ENCODE measurements at regions not wholly inside any gene's neighbourhood (a gene's known extent, or its start where the extent isn't known, plus 50 kb on each side); places are given as distances from the start of the nearest gene placed in this dataset.

DNA sequence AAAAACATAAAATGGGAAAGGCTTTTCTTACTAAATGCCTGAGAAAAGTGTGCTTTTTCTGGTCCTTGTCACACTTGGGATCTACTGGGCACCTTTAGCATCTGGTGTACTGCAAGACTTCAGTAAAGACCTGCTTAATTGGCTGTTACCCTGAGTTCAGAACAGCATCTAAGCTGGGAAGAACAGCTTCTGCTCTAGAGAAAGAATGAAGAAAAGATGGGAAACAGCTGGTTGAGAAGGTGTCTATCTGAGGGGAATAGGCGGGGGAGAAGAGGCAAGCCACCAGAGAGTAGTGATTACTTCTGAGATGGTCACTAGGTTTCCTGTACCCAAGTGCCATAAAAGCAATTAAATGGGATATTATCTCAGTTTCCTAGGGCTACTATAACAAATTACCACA is 128.2 kb upstream of the SPACA1 start:
- TF ChIP-seq, protein P1, sequence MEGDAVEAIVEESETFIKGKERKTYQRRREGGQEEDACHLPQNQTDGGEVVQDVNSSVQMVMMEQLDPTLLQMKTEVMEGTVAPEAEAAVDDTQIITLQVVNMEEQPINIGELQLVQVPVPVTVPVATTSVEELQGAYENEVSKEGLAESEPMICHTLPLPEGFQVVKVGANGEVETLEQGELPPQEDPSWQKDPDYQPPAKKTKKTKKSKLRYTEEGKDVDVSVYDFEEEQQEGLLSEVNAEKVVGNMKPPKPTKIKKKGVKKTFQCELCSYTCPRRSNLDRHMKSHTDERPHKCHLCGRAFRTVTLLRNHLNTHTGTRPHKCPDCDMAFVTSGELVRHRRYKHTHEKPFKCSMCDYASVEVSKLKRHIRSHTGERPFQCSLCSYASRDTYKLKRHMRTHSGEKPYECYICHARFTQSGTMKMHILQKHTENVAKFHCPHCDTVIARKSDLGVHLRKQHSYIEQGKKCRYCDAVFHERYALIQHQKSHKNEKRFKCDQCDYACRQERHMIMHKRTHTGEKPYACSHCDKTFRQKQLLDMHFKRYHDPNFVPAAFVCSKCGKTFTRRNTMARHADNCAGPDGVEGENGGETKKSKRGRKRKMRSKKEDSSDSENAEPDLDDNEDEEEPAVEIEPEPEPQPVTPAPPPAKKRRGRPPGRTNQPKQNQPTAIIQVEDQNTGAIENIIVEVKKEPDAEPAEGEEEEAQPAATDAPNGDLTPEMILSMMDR (conservative IDR thresholded peaks at IDR 0.05): no peak
- no peak for TF ChIP-seq ZFX (IDR thresholded peaks at IDR 0.05)
- H3K27ac ChIP-seq: no peak overlapping the region

DNA sequence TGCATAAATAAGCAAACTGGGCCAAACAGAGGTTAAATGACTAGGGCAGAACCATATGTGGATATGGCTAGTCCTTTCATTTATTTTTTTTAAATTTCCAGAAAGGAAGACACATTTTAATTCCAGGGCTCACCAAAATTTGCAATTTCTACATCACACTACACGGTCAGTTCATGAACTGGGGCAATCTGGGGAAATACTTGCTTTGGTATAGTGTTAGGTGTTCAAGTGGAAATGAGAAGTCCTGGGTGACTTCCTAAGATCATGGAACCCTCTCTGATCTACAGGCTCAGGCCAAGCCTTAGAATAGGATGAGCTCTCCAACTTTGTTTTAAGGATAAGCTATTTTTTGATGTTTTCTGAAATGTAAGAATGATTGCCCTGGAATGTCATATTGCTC is 128.6 kb upstream of the SPACA1 start:
- no peak overlapping the region for H3K27ac ChIP-seq
- no peak for TF ChIP-seq ZFX (IDR thresholded peaks at IDR 0.05)
- TF ChIP-seq, protein P1 (conservative IDR thresholded peaks at IDR 0.05): no peak

DNA sequence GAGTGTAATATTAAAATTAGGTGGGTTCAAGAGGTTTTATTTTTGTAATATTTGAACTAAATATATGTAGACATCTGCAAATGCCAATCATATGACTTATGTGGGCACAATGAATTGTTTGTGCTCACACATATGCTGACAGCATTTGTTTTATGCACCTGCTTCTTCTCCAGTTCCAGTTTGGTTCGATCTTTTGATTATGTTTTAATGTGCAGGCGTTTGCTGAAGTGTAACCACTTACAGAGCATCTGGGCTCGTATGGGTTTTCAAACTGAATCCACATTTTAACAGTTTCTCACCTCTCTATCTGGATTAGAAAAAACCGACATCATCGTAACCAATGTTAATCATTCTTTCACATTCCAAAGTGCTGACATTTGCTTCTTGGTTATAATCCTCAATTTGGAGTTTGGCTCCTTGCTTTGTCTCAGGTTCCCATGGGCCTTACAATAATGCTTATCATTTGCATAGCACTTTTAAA is 129.1 kb upstream of the SPACA1 start:
- H3K27ac ChIP-seq: no peak overlapping the region
- TF ChIP-seq ZFX (IDR thresholded peaks at IDR 0.05): no peak
- TF ChIP-seq, protein P1 (conservative IDR thresholded peaks at IDR 0.05): no peak

DNA sequence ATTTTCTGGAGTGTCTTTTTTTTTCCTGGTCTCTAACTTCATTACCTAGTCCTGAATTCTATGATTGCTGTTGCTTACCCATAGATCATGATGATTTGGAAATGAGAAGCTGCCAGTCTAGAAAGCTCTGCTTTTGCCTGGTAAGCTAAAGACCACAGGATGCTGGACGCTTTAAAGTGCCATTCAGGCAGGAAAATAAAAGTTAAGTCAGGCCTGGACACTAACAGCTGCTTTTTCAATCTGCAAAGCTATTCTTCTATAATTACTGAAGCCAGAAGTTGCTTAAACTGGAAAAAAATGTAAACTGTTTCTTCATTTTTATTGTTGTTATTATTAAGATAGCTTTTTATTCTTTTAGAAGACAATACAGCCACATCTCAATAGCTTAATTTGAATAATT is 129.8 kb upstream of the SPACA1 start:
- no peak overlapping the region for H3K27ac ChIP-seq
- TF ChIP-seq ZFX (IDR thresholded peaks at IDR 0.05): no peak
- TF ChIP-seq, protein P1 (conservative IDR thresholded peaks at IDR 0.05): no peak

DNA sequence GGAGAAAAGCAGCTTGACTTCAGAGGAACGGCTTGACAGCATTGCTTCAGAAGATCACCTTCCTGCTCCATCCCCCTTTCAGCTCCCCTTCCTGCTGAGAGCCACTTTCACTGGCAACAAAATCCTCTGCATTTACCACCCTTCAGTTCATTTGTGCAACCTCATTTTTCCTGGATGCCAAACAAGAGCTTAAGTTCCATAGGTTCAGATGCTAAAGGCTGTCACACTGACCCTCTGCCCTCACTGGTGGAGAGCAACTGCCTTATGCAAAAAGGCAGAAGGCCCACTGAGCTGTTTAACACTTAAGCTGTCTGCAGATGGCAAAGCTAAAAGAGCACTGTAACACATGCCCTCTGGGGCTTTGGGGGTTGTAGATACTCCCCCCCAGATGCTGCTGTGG is 131.2 kb upstream of the SPACA1 start:
- no peak overlapping the region for H3K27ac ChIP-seq
- TF ChIP-seq ZFX (IDR thresholded peaks at IDR 0.05): no peak
- TF ChIP-seq, protein P1 (conservative IDR thresholded peaks at IDR 0.05): no peak

DNA sequence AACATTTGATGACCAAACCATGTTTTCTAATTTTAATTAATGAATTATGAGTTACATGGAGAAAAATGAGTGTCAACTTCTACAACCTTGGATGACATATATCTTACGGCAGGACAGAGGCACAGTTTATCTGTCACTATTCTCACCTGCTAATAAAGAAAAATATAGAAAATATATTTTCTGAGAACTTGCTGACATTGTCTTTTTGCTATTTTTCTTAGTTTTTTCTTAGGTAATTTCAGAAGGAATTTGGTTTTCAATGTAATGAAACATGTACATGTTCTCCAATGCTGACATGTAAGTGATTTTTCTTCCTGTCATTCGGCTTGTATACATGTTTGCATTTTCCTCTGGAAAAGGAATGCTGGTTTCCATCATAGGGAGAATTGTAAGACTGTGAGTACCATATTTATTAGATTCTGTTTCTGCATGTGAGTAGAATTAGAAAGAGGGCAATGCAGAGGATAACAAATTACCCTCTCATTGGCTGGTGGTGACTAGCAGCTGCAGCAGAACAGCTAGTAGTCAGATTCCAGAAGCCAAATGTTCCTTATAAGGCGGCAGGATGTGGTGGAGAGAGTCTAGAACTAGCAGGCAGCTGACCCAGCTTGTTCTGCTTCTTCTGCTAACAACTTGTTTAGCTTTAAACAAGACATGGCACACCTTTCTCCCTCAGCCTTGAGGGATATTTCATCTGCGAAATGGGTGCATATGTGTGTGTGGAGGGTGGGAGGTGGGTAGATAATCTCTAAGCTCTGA is 132.8 kb upstream of the SPACA1 start:
- H3K27ac ChIP-seq: no peak overlapping the region
- TF ChIP-seq, protein P1 (conservative IDR thresholded peaks at IDR 0.05): no peak
- no peak for TF ChIP-seq ZFX (IDR thresholded peaks at IDR 0.05)

DNA sequence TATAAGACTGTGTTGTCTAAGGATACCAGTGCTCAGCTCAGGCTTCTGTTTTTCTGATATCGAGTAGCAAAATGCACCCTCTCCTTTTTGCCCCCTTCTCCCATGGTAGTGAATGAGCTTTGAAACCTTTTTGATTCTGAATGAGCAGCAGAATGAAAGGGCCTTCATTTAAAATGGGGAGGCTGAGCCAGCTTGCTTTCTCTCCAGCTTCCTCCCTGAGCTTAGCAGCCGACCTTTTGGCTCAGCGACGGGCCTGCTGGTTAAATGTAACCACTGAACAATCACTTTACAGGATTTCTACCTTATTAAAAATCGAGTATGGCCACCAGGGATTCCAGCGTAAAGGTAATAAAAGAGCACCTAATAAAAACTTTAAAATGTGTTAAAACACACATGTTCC is 133.7 kb upstream of the SPACA1 start:
- TF ChIP-seq, protein P1 (conservative IDR thresholded peaks at IDR 0.05): no peak
- TF ChIP-seq ZFX (IDR thresholded peaks at IDR 0.05): no peak
- no peak overlapping the region for H3K27ac ChIP-seq
